ENCODE measurements at regions not wholly inside any gene's neighbourhood (a gene's known extent, or its start where the extent isn't known, plus 50 kb on each side); places are given as distances from the start of the nearest gene placed in this dataset.

- intact Hi-C loops (cut with DNase I; ENCODE audit: low total_unique reads) (no loop called here), in situ Hi-C loops (cut with MboI; ENCODE audit: low pct_ligation_motif_present in 1 of 4, low pct_unique_long_range_greater_than_20kb in 1 of 4, low sequenced_read_pairs in 3 of 4) (no loop called here)
- no peak for DNase-seq
- WGBS, 2 donors (ENCODE audit: low coverage in 1 of 2) = 59 to 61% methylated on average over 3 to 4 of the region's 4 CpGs
- Histone ChIP-seq H3K36me3 (no peaks in the 10 kb centered on the region), H3K4me3 (no peak overlapping the region), H3K27ac (no peak overlapping the region), H3K4me1 (no peaks in the 10 kb centered on the region), H3K27me3 (no peaks in the 10 kb centered on the region), H3K9me3 (no peaks in the 10 kb centered on the region)
- no peak for TF ChIP-seq POLR2AphosphoS5 (IDR thresholded peaks at IDR 0.05)
- no peak for TF ChIP-seq EP300 (IDR thresholded peaks at IDR 0.05; ENCODE audit: low read depth)
- no peak for TF ChIP-seq POLR2A (IDR thresholded peaks at IDR 0.05)
- TF ChIP-seq CTCF (IDR thresholded peaks at IDR 0.05) = no peak
Measured at GRCh38 chr5:85849411-85849810, 768.3 kb upstream of the COX7C start.

- in situ Hi-C loops (cut with MboI; ENCODE audit: low pct_ligation_motif_present in 1 of 4, low pct_unique_long_range_greater_than_20kb in 1 of 4, low sequenced_read_pairs in 3 of 4) (no loop called here), intact Hi-C loops (cut with DNase I; ENCODE audit: low total_unique reads) (no loop called here)
- Histone ChIP-seq H3K4me1 (no peaks in the 10 kb centered on the region), H3K27me3 (no peaks in the 10 kb centered on the region), H3K9me3 (no peaks in the 10 kb centered on the region), H3K27ac (no peak overlapping the region), H3K4me3 (no peak overlapping the region), H3K36me3 (no peaks in the 10 kb centered on the region)
- no peak for TF ChIP-seq EP300 (IDR thresholded peaks at IDR 0.05; ENCODE audit: low read depth)
- no peak for TF ChIP-seq POLR2AphosphoS5 (IDR thresholded peaks at IDR 0.05)
- no peak for TF ChIP-seq CTCF (IDR thresholded peaks at IDR 0.05)
- no peak for TF ChIP-seq POLR2A (IDR thresholded peaks at IDR 0.05)
- 66 to 86% methylated on average over 3 of the region's 3 CpGs for WGBS, 2 donors (ENCODE audit: low coverage in 1 of 2)
- DNase-seq = no peak
Measured at GRCh38 chr5:85865296-85865695, 752.4 kb upstream of the COX7C start.

GRCh38 chr5:85868070-85868469 lies 749.7 kb upstream of the COX7C start:
- Histone ChIP-seq H3K4me3 (no peak overlapping the region), H3K27ac (no peak overlapping the region), H3K4me1 (no peaks in the 10 kb centered on the region), H3K9me3 (no peaks in the 10 kb centered on the region), H3K36me3 (no peaks in the 10 kb centered on the region), H3K27me3 (no peaks in the 10 kb centered on the region)
- 71 to 80% methylated on average over 3 to 5 of the region's 5 CpGs for WGBS, 2 donors (ENCODE audit: low coverage in 1 of 2)
- in situ Hi-C loops (cut with MboI; ENCODE audit: low pct_ligation_motif_present in 1 of 4, low pct_unique_long_range_greater_than_20kb in 1 of 4, low sequenced_read_pairs in 3 of 4) = no loop called here
- TF ChIP-seq EP300 (IDR thresholded peaks at IDR 0.05; ENCODE audit: low read depth) = no peak
- no peak for DNase-seq
- intact Hi-C loops (cut with DNase I; ENCODE audit: low total_unique reads) = no loop called here

- intact Hi-C loops (cut with DNase I; ENCODE audit: low total_unique reads) = no loop called here
- in situ Hi-C loops (cut with MboI; ENCODE audit: low pct_ligation_motif_present in 1 of 4, low pct_unique_long_range_greater_than_20kb in 1 of 4, low sequenced_read_pairs in 3 of 4) = no loop called here
Measured at GRCh38 chr5:85893996-85894395, 723.7 kb upstream of the COX7C start.

GRCh38 chr5:85896514-85896913 lies 721.2 kb upstream of the COX7C start:
- no peak for DNase-seq
- intact Hi-C loops (cut with DNase I; ENCODE audit: low total_unique reads) (no loop called here), in situ Hi-C loops (cut with MboI; ENCODE audit: low pct_ligation_motif_present in 1 of 4, low pct_unique_long_range_greater_than_20kb in 1 of 4, low sequenced_read_pairs in 3 of 4) (no loop called here)
- H3K27ac ChIP-seq = no peak overlapping the region
- 21 to 41% methylated on average over 4 of the region's 4 CpGs for WGBS, 2 donors (ENCODE audit: low coverage in 1 of 2)
- TF ChIP-seq POLR2A (IDR thresholded peaks at IDR 0.05) (no peak), CTCF (IDR thresholded peaks at IDR 0.05) (no peak), EP300 (IDR thresholded peaks at IDR 0.05; ENCODE audit: low read depth) (no peak), POLR2AphosphoS5 (IDR thresholded peaks at IDR 0.05) (no peak)
- no peaks in the 10 kb centered on the region for H3K9me3 ChIP-seq
- no peaks in the 10 kb centered on the region for H3K27me3 ChIP-seq
- no peaks in the 10 kb centered on the region for H3K4me1 ChIP-seq
- no peaks in the 10 kb centered on the region for H3K36me3 ChIP-seq
- H3K4me3 ChIP-seq = no peak overlapping the region

More at GRCh38 chr5:85893996-85894395, 723.7 kb upstream of the COX7C start:
- TF ChIP-seq EP300 (IDR thresholded peaks at IDR 0.05; ENCODE audit: low read depth) (no peak), POLR2AphosphoS5 (IDR thresholded peaks at IDR 0.05) (no peak), POLR2A (IDR thresholded peaks at IDR 0.05) (no peak)
- Histone ChIP-seq H3K4me3 (no peak overlapping the region), H3K9me3 (no peaks in the 10 kb centered on the region), H3K27ac (no peak overlapping the region), H3K27me3 (no peaks in the 10 kb centered on the region), H3K4me1 (no peaks in the 10 kb centered on the region), H3K36me3 (no peaks in the 10 kb centered on the region)
- WGBS, 2 donors (ENCODE audit: low coverage in 1 of 2) = 43 to 50% methylated on average over 2 of the region's 2 CpGs
- no peak for DNase-seq

Measured in transverse colon (tissue), 4 donors.